Inferior parietal cortex (tissue), 1 donor: ENCODE measurements at regions not wholly inside any gene's neighbourhood (a gene's known extent, or its start where the extent isn't known, plus 50 kb on each side); places are given as distances from the start of the nearest gene placed in this dataset.

Experiments
- DNase-seq: peaks from one replicate; pipeline ENCODE4 v3.0.0-alpha.2; 2016; ENCODE audit errors: extremely low spot score

DNA sequence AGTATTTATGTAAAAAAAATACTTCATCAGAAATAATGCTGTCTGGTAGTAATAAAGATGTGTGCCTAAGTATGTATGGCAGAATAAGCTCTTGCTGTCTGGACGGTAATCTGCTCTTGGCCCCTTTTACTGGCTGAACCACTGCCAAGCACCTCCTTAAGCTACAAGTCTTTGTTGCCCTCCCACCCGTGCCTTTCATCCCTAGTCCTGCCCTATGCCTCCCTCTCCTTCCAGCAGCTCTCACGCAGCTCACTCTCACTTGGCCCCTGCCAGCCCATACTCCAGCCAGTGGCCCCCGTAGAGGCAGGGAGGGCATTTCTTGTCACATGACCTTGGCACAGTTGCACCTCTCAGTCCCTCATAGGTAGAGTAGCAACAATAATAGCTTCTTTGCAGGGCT, 54.5 kb upstream of the NPAS2 start:
- no peak for DNase-seq

GRCh38 chr2:100766256-100766655, 53.7 kb upstream of the NPAS2 start:
- DNase-seq, result no peak

- no peak for DNase-seq
Observed at GRCh38 chr2:100766806-100767205, 53.1 kb upstream of the NPAS2 start.

- DNase-seq, result no peak
Observed at GRCh38 chr2:100767224-100767653, 52.7 kb upstream of the NPAS2 start.

GRCh38 chr2:100767810-100768806, 51.8 kb upstream of the NPAS2 start:
- DNase-seq, result no peak
